B cell (primary cell): ENCODE measurements at regions not wholly inside any gene's neighbourhood (a gene's known extent, or its start where the extent isn't known, plus 50 kb on each side); places are given as distances from the start of the nearest gene placed in this dataset.
"Not testable (repeated sequence)": the region's sequence is repeated elsewhere in the genome, so short reads cannot be mapped to it uniquely, and the experiment has no call there.

ENCODE experiments used
- ATAC-seq: fragments of 200-7000 bp; cut with Tn5 transposase; one replicate; pipeline ENCODE4 v1.10.0; 2021; ENCODE audit warnings: low read depth, mild to moderate bottlenecking, moderate number of reproducible peaks, moderate library complexity
- CTCF ChIA-PET: fragments of 350-600 bp; sonication (Branson Sonifier 250); formaldehyde crosslinking; loops from one replicate; lab custom pipeline; 2021; ENCODE audit warnings: antibody characterized with exemption, inconsistent platforms; lab: Charles Lee
- POLR2A ChIA-PET: fragments of 350-600 bp; sonication (Branson Sonifier 250); formaldehyde crosslinking; loops from one replicate; lab custom pipeline; 2021; ENCODE audit warnings: antibody characterized with exemption; lab: Charles Lee
- DNase-seq: peaks from one replicate; pipeline ENCODE4 v3.0.0; 2013
- H2AFZ ChIP-seq: 2 replicates; pipeline ENCODE4 v1.6.1; 2012; ENCODE audit warnings: mild to moderate bottlenecking, low read depth, low read length; ENCODE audit not compliant: insufficient read depth, poor library complexity, severe bottlenecking
- H3K27ac ChIP-seq, 2 donors: 1 replicate in 1 of 2; 2 replicates in 1 of 2; pipeline ENCODE4 v1.5.1; 2012 to 2013; ENCODE audit warnings: low read length in 2 of 2, mild to moderate bottlenecking in 2 of 2, moderate library complexity in 1 of 2
- H3K27me3 ChIP-seq, 4 experiments: fragments of 200-600 bp in 1 of 4; sonication (generic) in 1 of 4; replicated peaks in 1 of 4; 1 replicate in 2 of 4; 2 replicates in 2 of 4; pipeline versions ENCODE4 v1.6.1 to v1.7.0; 2013 to 2016; ENCODE audit warnings: low read length in 3 of 4, mild to moderate bottlenecking in 2 of 4, mixed read lengths in 1 of 4, moderate library complexity in 1 of 4; ENCODE audit not compliant: insufficient read depth in 4 of 4, control insufficient read depth in 3 of 4; ENCODE audit errors: control extremely low read depth in 1 of 4
- H3K36me3 ChIP-seq, 2 experiments: replicated peaks in 1 of 2; 1 replicate in 1 of 2; 2 replicates in 1 of 2; pipeline versions ENCODE4 v1.6.1 to v1.7.1; 2013; ENCODE audit warnings: low read length in 1 of 2; ENCODE audit not compliant: insufficient read depth in 2 of 2, control insufficient read depth in 1 of 2; ENCODE audit errors: control extremely low read depth in 1 of 2, extremely low read depth in 1 of 2
- H3K4me1 ChIP-seq, 2 donors: fragments of 200-600 bp in 1 of 2; sonication (generic) in 1 of 2; 1 replicate in 1 of 2; 2 replicates in 1 of 2; pipeline versions ENCODE4 v1.5.1 to v1.6.1; 2013 to 2017; ENCODE audit warnings: low read length in 2 of 2; ENCODE audit not compliant: control insufficient read depth in 2 of 2, insufficient read depth in 2 of 2
- H3K4me2 ChIP-seq: replicated peaks from 2 replicates; pipeline ENCODE3; 2012; ENCODE audit warnings: mild to moderate bottlenecking, low read depth, low read length; ENCODE audit not compliant: poor library complexity, severe bottlenecking
- H3K4me3 ChIP-seq, 5 experiments: fragments of 200-600 bp in 1 of 5; sonication (generic) in 1 of 5; 1 replicate in 3 of 5; 2 replicates in 2 of 5; pipeline versions ENCODE4 v1.5.1 to v1.7.0; 2011 to 2016; ENCODE audit warnings: low read length in 4 of 5, mild to moderate bottlenecking in 4 of 5, low read depth in 2 of 5, control low read depth in 1 of 5, moderate library complexity in 1 of 5; ENCODE audit not compliant: insufficient read depth in 1 of 5; ENCODE audit errors: control extremely low read depth in 1 of 5, extremely low read depth in 1 of 5
- H3K79me2 ChIP-seq: fragments of 200-600 bp; sonication (generic); one replicate; pipeline ENCODE4 v1.6.0; 2016; ENCODE audit warnings: low read length; ENCODE audit not compliant: control insufficient read depth, insufficient read depth
- H3K9ac ChIP-seq: fragments of 200-600 bp; sonication (generic); 2 replicates; pipeline ENCODE4 v1.6.1; 2017; ENCODE audit warnings: mild to moderate bottlenecking, low read length, moderate library complexity
- H3K9me3 ChIP-seq, 3 donors: one replicate each; pipeline versions ENCODE4 v1.6.1 to v1.7.1; 2013; ENCODE audit warnings: low read length in 2 of 3; ENCODE audit not compliant: control insufficient read depth in 2 of 3, insufficient read depth in 1 of 3; ENCODE audit errors: control extremely low read depth in 1 of 3
- H4K20me1 ChIP-seq: 2 replicates; pipeline ENCODE4 v1.6.0; 2012; ENCODE audit warnings: mild to moderate bottlenecking, low read length; ENCODE audit not compliant: insufficient read depth, control insufficient read depth, poor library complexity, severe bottlenecking
- H3K27ac Mint-ChIP-seq: one replicate; pipeline ENCODE4 v1.8.0; 2021; ENCODE audit warnings: mixed read lengths
- H3K27me3 Mint-ChIP-seq: one replicate; pipeline ENCODE4 v1.8.0; 2021; ENCODE audit warnings: mixed read lengths
- H3K4me1 Mint-ChIP-seq: one replicate; pipeline ENCODE4 v1.8.0; 2021; ENCODE audit warnings: mixed read lengths
- H3K4me3 Mint-ChIP-seq: one replicate; pipeline ENCODE4 v1.8.0; 2021; ENCODE audit warnings: mixed read lengths
- H3K9me3 Mint-ChIP-seq: one replicate; pipeline ENCODE4 v1.8.0; 2022; ENCODE audit warnings: mixed read lengths; ENCODE audit not compliant: insufficient read depth
- CTCF ChIP-seq: fragments of 200-600 bp; IDR thresholded peaks from one replicate; pipeline ENCODE4 v1.8.0; 2022; ENCODE audit warnings: antibody characterized with exemption, mild to moderate bottlenecking
- EZH2 ChIP-seq: IDR thresholded peaks from 2 replicates; pipeline ENCODE4 v1.6.1; 2012; ENCODE audit warnings: borderline replicate concordance, low read depth, mild to moderate bottlenecking, moderate library complexity, low read length; ENCODE audit not compliant: insufficient read depth, poor library complexity, severe bottlenecking
- WGBS: methylation state at CpG from one replicate; pipeline ENCODE4 v1.1.5; 2013; ENCODE audit warnings: missing lambda C conversion rate; ENCODE audit not compliant: insufficient coverage; 5-methylcytosine and 5-hydroxymethylcytosine counted together
- intact Hi-C: fragments of 100-400 bp; cut with micrococcal nuclease; formaldehyde crosslinking; loops from one replicate; pipeline ENCODE4 v1.10.0; 2022

- no peaks in the 10 kb centered on the region for H4K20me1 ChIP-seq
- H2AFZ ChIP-seq, result no peak overlapping the region
- POLR2A ChIA-PET, result no interaction called here
- no peak overlapping the region for H3K4me3 ChIP-seq
- H3K4me2 ChIP-seq, result no peak overlapping the region
- Mint-ChIP-seq H3K4me1 (no peaks in the 10 kb centered on the region), H3K4me3 (no peak overlapping the region), H3K9me3 (peaks cover 2% of the 10 kb centered on the region), H3K27me3 (peaks cover 7% of the 10 kb centered on the region), H3K27ac (no peak overlapping the region)
- no peaks in the 10 kb centered on the region for H3K4me1 ChIP-seq
- no peaks in the 10 kb centered on the region for H3K36me3 ChIP-seq
- ATAC-seq, result no peak
- H3K27me3 ChIP-seq, result no peaks in the 10 kb centered on the region
- WGBS, result 87% methylated on average over 7 of the region's 8 CpGs
- TF ChIP-seq EZH2 (no peak), CTCF (no peak)
- no peak for DNase-seq
- H3K79me2 ChIP-seq, result no peaks in the 10 kb centered on the region
- intact Hi-C loops, result no loop called here
- peaks cover 0 to 8% (median 0%) of the 10 kb centered on the region in 3 donors for H3K9me3 ChIP-seq
- H3K27ac ChIP-seq, result no peak overlapping the region
- no peak overlapping the region for H3K9ac ChIP-seq
- CTCF ChIA-PET, result no interaction called here
Observed at GRCh38 chr7:55310287-55311025, 54.7 kb upstream of the LANCL2 start.

- H3K9me3 ChIP-seq, H3K36me3 ChIP-seq, POLR2A ChIA-PET, H3K27ac ChIP-seq, H4K20me1 ChIP-seq, H3K27me3 ChIP-seq, H3K4me2 ChIP-seq, ATAC-seq, H3K9ac ChIP-seq, H3K4me1 ChIP-seq, H3K4me3 Mint-ChIP-seq, H2AFZ ChIP-seq, H3K4me1 Mint-ChIP-seq, H3K79me2 ChIP-seq, H3K4me3 ChIP-seq, DNase-seq, H3K27me3 Mint-ChIP-seq, CTCF ChIA-PET, intact Hi-C loops, H3K27ac Mint-ChIP-seq, H3K9me3 Mint-ChIP-seq: not testable (repeated sequence)
- WGBS, result 92% methylated on average over 9 of the region's 27 CpGs
Observed at GRCh38 chr7:55311892-55312291, 53.2 kb upstream of the LANCL2 start.

- H3K4me3 ChIP-seq, H3K79me2 ChIP-seq, H3K36me3 ChIP-seq, H3K9me3 ChIP-seq, POLR2A ChIA-PET, DNase-seq, H3K27ac Mint-ChIP-seq, H3K4me1 ChIP-seq, intact Hi-C loops, H3K9me3 Mint-ChIP-seq, H3K4me3 Mint-ChIP-seq, H3K27me3 Mint-ChIP-seq, ATAC-seq, H3K27ac ChIP-seq, H2AFZ ChIP-seq, H3K4me2 ChIP-seq, H3K4me1 Mint-ChIP-seq, H3K9ac ChIP-seq, H3K27me3 ChIP-seq, CTCF ChIA-PET, H4K20me1 ChIP-seq: not testable (repeated sequence)
- WGBS, result 72% methylated on average over 4 of the region's 5 CpGs
Observed at GRCh38 chr7:55313671-55314070, 51.5 kb upstream of the LANCL2 start.
